ENCODE measurements at regions not wholly inside any gene's neighbourhood (a gene's known extent, or its start where the extent isn't known, plus 50 kb on each side); places are given as distances from the start of the nearest gene placed in this dataset.

- no peak overlapping the region for H3K4me3 ChIP-seq (ENCODE audit: low read depth, low read length)
- in situ Hi-C loops (cut with HindIII; ENCODE audit: low sequenced_read_pairs) = no loop called here
- no peak for DNase-seq (ENCODE audit: low read depth, low spot score)
- no peak for TF ChIP-seq CTCF (IDR thresholded peaks at IDR 0.05; ENCODE audit: low read depth, low read length)
Observed at GRCh38 chr21:16840538-16840937, 672.3 kb upstream of the CXADR start.

GRCh38 chr21:16841975-16842695 is 670.7 kb upstream of the CXADR start:
- no peak for DNase-seq (ENCODE audit: low read depth, low spot score)
- no peak for TF ChIP-seq CTCF (IDR thresholded peaks at IDR 0.05; ENCODE audit: low read depth, low read length)
- no peak overlapping the region for H3K4me3 ChIP-seq (ENCODE audit: low read depth, low read length)
- in situ Hi-C loops (cut with HindIII; ENCODE audit: low sequenced_read_pairs) = no loop called here

- TF ChIP-seq CTCF (IDR thresholded peaks at IDR 0.05; ENCODE audit: low read depth, low read length) = no peak
- DNase-seq (ENCODE audit: low read depth, low spot score) = peak; percentile 4
- in situ Hi-C loops (cut with HindIII; ENCODE audit: low sequenced_read_pairs) = no loop called here
- no peak overlapping the region for H3K4me3 ChIP-seq (ENCODE audit: low read depth, low read length)
Observed at GRCh38 chr21:16842696-16843035, 670.2 kb upstream of the CXADR start.

GRCh38 chr21:16847211-16847610 is 665.6 kb upstream of the CXADR start:
- in situ Hi-C loops (cut with HindIII; ENCODE audit: low sequenced_read_pairs) = no loop called here
- DNase-seq (ENCODE audit: low read depth, low spot score) = no peak
- TF ChIP-seq CTCF (IDR thresholded peaks at IDR 0.05; ENCODE audit: low read depth, low read length) = no peak

GRCh38 chr21:16851054-16851453 is 661.8 kb upstream of the CXADR start:
- no peak for DNase-seq (ENCODE audit: low read depth, low spot score)
- no peak overlapping the region for H3K4me3 ChIP-seq (ENCODE audit: low read depth, low read length)
- TF ChIP-seq CTCF (IDR thresholded peaks at IDR 0.05; ENCODE audit: low read depth, low read length) = no peak
- in situ Hi-C loops (cut with HindIII; ENCODE audit: low sequenced_read_pairs) = no loop called here

More at GRCh38 chr21:16847211-16847610, 665.6 kb upstream of the CXADR start:
- no peak overlapping the region for H3K4me3 ChIP-seq (ENCODE audit: low read depth, low read length)

- in situ Hi-C loops (cut with HindIII; ENCODE audit: low sequenced_read_pairs) = no loop called here
- H3K4me3 ChIP-seq (ENCODE audit: low read depth, low read length) = no peak overlapping the region
- DNase-seq (ENCODE audit: low read depth, low spot score) = no peak
- TF ChIP-seq CTCF (IDR thresholded peaks at IDR 0.05; ENCODE audit: low read depth, low read length) = no peak
Observed at GRCh38 chr21:16855164-16855667, 657.6 kb upstream of the CXADR start.

Measured in astrocyte of the spinal cord (primary cell).